IMR-90 (cell line): ENCODE measurements at regions not wholly inside any gene's neighbourhood (a gene's known extent, or its start where the extent isn't known, plus 50 kb on each side); places are given as distances from the start of the nearest gene placed in this dataset.

ENCODE experiments used
- ATAC-seq: fragments of 200-7000 bp; cut with Tn5 transposase; 2 replicates; pipeline ENCODE4 v1.9.1; 2020; ENCODE audit warnings: low read depth, mild to moderate bottlenecking, moderate library complexity
- BruUV-seq: library from RNA; stranded (reverse); fragments of 400-500 nt; replicated peaks from 2 replicates; lab custom pipeline; 2021; lab: Mats Ljungman, UMichigan
- CTCF ChIA-PET: fragments of 300-600 bp; formaldehyde crosslinking; extraction: SDS; loops from one replicate; lab custom pipeline; 2021; ENCODE audit warnings: antibody characterized with exemption; lab: Yijun Ruan, JAX
- POLR2A ChIA-PET: fragments of 300-600 bp; sonication (Branson Sonifier 250); formaldehyde crosslinking; loops from one replicate; lab custom pipeline; 2022; ENCODE audit warnings: antibody characterized with exemption; ENCODE audit not compliant: unreplicated experiment; lab: Charles Lee
- DNase-seq: peaks from one replicate; pipeline ENCODE4 v3.0.0; 2013
- H2AFZ ChIP-seq: replicated peaks from 2 replicates; pipeline ENCODE3; 2013; ENCODE audit warnings: low read length, mild to moderate bottlenecking; ENCODE audit not compliant: poor library complexity
- H2AK5ac ChIP-seq: 2 replicates; pipeline ENCODE4 v1.6.1; 2013; ENCODE audit warnings: low read depth, low read length, inconsistent platforms
- H2AK9ac ChIP-seq: replicated peaks from 2 replicates; pipeline ENCODE3; 2013; ENCODE audit warnings: mild to moderate bottlenecking, low read depth, low read length, moderate library complexity; ENCODE audit not compliant: poor library complexity
- H2BK120ac ChIP-seq: 2 replicates; pipeline ENCODE4 v1.6.1; 2013; ENCODE audit warnings: low read depth, low read length, inconsistent platforms
- H2BK15ac ChIP-seq: 3 replicates; pipeline ENCODE4 v1.6.1; 2013; ENCODE audit warnings: low read depth, low read length, inconsistent platforms
- H2BK20ac ChIP-seq: 2 replicates; pipeline ENCODE4 v1.6.1; 2013; ENCODE audit warnings: low read depth, mild to moderate bottlenecking, inconsistent platforms, low read length, moderate library complexity
- H2BK5ac ChIP-seq: 2 replicates; pipeline ENCODE4 v1.6.1; 2013; ENCODE audit warnings: mild to moderate bottlenecking, low read depth, low read length, inconsistent platforms; ENCODE audit not compliant: poor library complexity, severe bottlenecking
- H3K14ac ChIP-seq: replicated peaks from 2 replicates; pipeline ENCODE4 v1.6.1; 2013; ENCODE audit warnings: low read depth, low read length, inconsistent platforms
- H3K18ac ChIP-seq: 2 replicates; pipeline ENCODE4 v1.6.1; 2013; ENCODE audit warnings: low read depth, low read length, control low read depth
- H3K23ac ChIP-seq: 2 replicates; pipeline ENCODE4 v1.6.1; 2013; ENCODE audit warnings: low read depth, low read length, inconsistent platforms
- H3K27ac ChIP-seq: 2 replicates; pipeline ENCODE4 v1.5.1; 2013; ENCODE audit warnings: mild to moderate bottlenecking, control low read depth, low read length; ENCODE audit not compliant: insufficient read depth
- H3K27me3 ChIP-seq: 2 replicates; pipeline ENCODE4 v1.6.1; 2013; ENCODE audit warnings: low read length; ENCODE audit not compliant: control insufficient read depth, insufficient read depth
- H3K36me3 ChIP-seq: 2 replicates; pipeline ENCODE4 v1.6.1; 2013; ENCODE audit warnings: low read length, mixed read lengths; ENCODE audit not compliant: control insufficient read depth, insufficient read depth
- H3K4ac ChIP-seq: 2 replicates; pipeline ENCODE4 v1.6.1; 2013; ENCODE audit warnings: low read depth, low read length, inconsistent platforms
- H3K4me1 ChIP-seq: 2 replicates; pipeline ENCODE4 v1.6.1; 2013; ENCODE audit warnings: low read length, mixed read lengths; ENCODE audit not compliant: control insufficient read depth, insufficient read depth
- H3K4me2 ChIP-seq: 2 replicates; pipeline ENCODE4 v1.6.1; 2013; ENCODE audit warnings: low read depth, mild to moderate bottlenecking, control low read depth, low read length, moderate library complexity
- H3K4me3 ChIP-seq: 2 replicates; pipeline ENCODE4 v1.5.1; 2013; ENCODE audit warnings: low read depth, mild to moderate bottlenecking, control low read depth, low read length, moderate library complexity; ENCODE audit not compliant: insufficient read depth
- H3K56ac ChIP-seq: 2 replicates; pipeline ENCODE4 v1.6.1; 2013; ENCODE audit warnings: low read length, inconsistent platforms; ENCODE audit not compliant: insufficient read depth; ENCODE audit errors: extremely low read depth
- H3K79me1 ChIP-seq, 2 experiments: 2 replicates each; pipeline ENCODE4 v1.6.1; 2013; ENCODE audit warnings: low read length in 2 of 2, inconsistent platforms in 1 of 2, low read depth in 1 of 2
- H3K9ac ChIP-seq: 2 replicates; pipeline ENCODE4 v1.6.1; 2013; ENCODE audit warnings: low read depth, low read length, control low read depth
- H3K9me1 ChIP-seq: 2 replicates; pipeline ENCODE4 v1.6.1; 2013; ENCODE audit warnings: low read length, inconsistent platforms; ENCODE audit not compliant: insufficient read depth
- H3K9me3 ChIP-seq: 2 replicates; pipeline ENCODE4 v1.6.1; 2013; ENCODE audit warnings: low read length; ENCODE audit not compliant: control insufficient read depth, insufficient read depth
- H4K20me1 ChIP-seq: 2 replicates; pipeline ENCODE4 v1.6.1; 2013; ENCODE audit warnings: low read length, inconsistent platforms; ENCODE audit not compliant: insufficient read depth
- H4K5ac ChIP-seq: 2 replicates; pipeline ENCODE4 v1.6.1; 2013; ENCODE audit warnings: mild to moderate bottlenecking, low read depth, low read length, control low read depth
- H4K8ac ChIP-seq, 2 experiments: 2 replicates each; pipeline ENCODE4 v1.6.1; 2013; ENCODE audit warnings: low read depth in 2 of 2, low read length in 2 of 2, control low read depth in 1 of 2, inconsistent platforms in 1 of 2
- H4K91ac ChIP-seq: 2 replicates; pipeline ENCODE4 v1.6.1; 2013; ENCODE audit warnings: low read depth, low read length, inconsistent platforms; ENCODE audit not compliant: insufficient read depth
- CEBPB ChIP-seq: IDR thresholded peaks from 2 replicates; pipeline ENCODE4 v1.6.1; 2012; ENCODE audit warnings: low read depth, low read length, improper control_type of control experiment
- FOS ChIP-seq: fragments of 150-350 bp; IDR thresholded peaks from 2 replicates; pipeline ENCODE4 v1.6.1; 2016; ENCODE audit warnings: low read depth, low read length
- MAFK ChIP-seq: IDR thresholded peaks from 2 replicates; pipeline ENCODE4 v1.6.1; 2012; ENCODE audit warnings: low read depth, low read length, improper control_type of control experiment
- MAZ ChIP-seq: IDR thresholded peaks from 2 replicates; pipeline ENCODE4 v1.6.1; 2012; ENCODE audit warnings: low read depth, mild to moderate bottlenecking, low read length, improper control_type of control experiment, moderate library complexity, borderline replicate concordance
- NFE2L2 ChIP-seq: fragments of 150-350 bp; IDR thresholded peaks from 2 replicates; pipeline ENCODE4 v1.6.1; 2016; ENCODE audit warnings: low read depth, mild to moderate bottlenecking, low read length
- POLR2A ChIP-seq: IDR thresholded peaks from 2 replicates; pipeline ENCODE4 v1.6.1; 2012; ENCODE audit warnings: mild to moderate bottlenecking, low read depth, low read length
- RCOR1 ChIP-seq: IDR thresholded peaks from 2 replicates; pipeline ENCODE4 v1.6.1; 2012; ENCODE audit warnings: mild to moderate bottlenecking, low read length, improper control_type of control experiment; ENCODE audit not compliant: insufficient replicate concordance
- RFX5 ChIP-seq: IDR thresholded peaks from 2 replicates; pipeline ENCODE4 v1.8.0; 2012; ENCODE audit warnings: low read depth, mild to moderate bottlenecking, low read length, moderate library complexity
- SMC3 ChIP-seq: fragments of 150-350 bp; IDR thresholded peaks from 2 replicates; pipeline ENCODE4 v1.6.1; 2016; ENCODE audit warnings: low read depth, mild to moderate bottlenecking, antibody characterized with exemption, low read length, moderate library complexity
- WGBS, 2 experiments: methylation state at CpG; one replicate each; pipeline versions ENCODE4 v1.1.5 to v1.1.7; 2013; ENCODE audit warnings: missing lambda C conversion rate in 2 of 2; ENCODE audit not compliant: insufficient read length in 1 of 2; ENCODE audit errors: extremely low coverage in 2 of 2; 5-methylcytosine and 5-hydroxymethylcytosine counted together
- dilution Hi-C: fragments of 300-500 bp; cut with HindIII; formaldehyde crosslinking; loops from one replicate; pipeline ENCODE4 v1.14.3; 2018; ENCODE audit warnings: low sequenced_read_pairs; ENCODE audit not compliant: unreplicated experiment
- in situ Hi-C: fragments of 300-500 bp; cut with MboI; formaldehyde crosslinking; loops from 3 replicates; pipeline ENCODE4 v1.14.3; 2019; ENCODE audit warnings: low sequenced_read_pairs, inconsistent platforms, mixed read lengths
- intact Hi-C: fragments of 100-400 bp; cut with micrococcal nuclease; formaldehyde crosslinking; loops from 2 replicates; pipeline ENCODE4 v1.10.0; 2022
- TF ChIP-seq, protein P1 (sequence below): fragments of 150-350 bp; IDR thresholded peaks from 2 replicates; pipeline ENCODE4 v1.6.1; 2017; ENCODE audit warnings: mild to moderate bottlenecking, antibody characterized with exemption, low read length, low read depth
- TF ChIP-seq, protein P2 (sequence below): fragments of 150-350 bp; IDR thresholded peaks from 2 replicates; pipeline ENCODE4 v1.6.1; 2016; ENCODE audit warnings: low read depth, mild to moderate bottlenecking, low read length, moderate library complexity, borderline replicate concordance
- TF ChIP-seq, protein P3 (sequence below): conservative IDR thresholded peaks from 2 replicates; pipeline ENCODE4 v1.5.1; 2012; ENCODE audit warnings: mild to moderate bottlenecking, low read depth, low read length, improper control_type of control experiment

DNA sequence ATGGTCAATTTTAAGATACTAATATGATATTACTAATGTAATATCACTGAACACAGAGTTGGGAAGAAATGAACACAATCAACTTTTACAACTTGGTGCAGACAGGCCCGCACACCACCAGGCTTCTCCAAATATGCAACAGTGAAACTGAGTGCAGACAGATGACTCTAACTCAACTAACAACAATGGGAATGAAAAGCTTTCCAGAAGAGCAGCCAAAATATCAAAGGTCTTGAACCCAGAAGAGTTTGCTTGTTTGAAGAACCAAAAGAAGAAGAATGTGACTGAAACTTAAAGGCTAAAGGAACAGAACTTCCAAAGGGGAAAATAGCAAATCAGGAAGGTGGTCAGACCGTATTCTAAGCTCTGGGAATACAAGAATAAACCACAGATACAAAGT lies 89.8 kb upstream of the COL11A1 start:
- Histone ChIP-seq H3K36me3 (no peaks in the 10 kb centered on the region), H3K18ac (no peak overlapping the region), H2BK20ac (no peak overlapping the region), H3K27ac (no peak overlapping the region), H4K91ac (no peak overlapping the region), H2AK9ac (no peak overlapping the region), H4K8ac (no peak overlapping the region), H2AFZ (no peak overlapping the region), H3K4me2 (no peak overlapping the region), H3K9ac (no peak overlapping the region), H2AK5ac (no peak overlapping the region), H3K4ac (no peak overlapping the region), H2BK120ac (no peak overlapping the region), H4K20me1 (no peaks in the 10 kb centered on the region), H3K56ac (no peak overlapping the region), H3K14ac (no peak overlapping the region), H4K5ac (no peak overlapping the region), H3K4me1 (no peaks in the 10 kb centered on the region), H3K4me3 (no peak overlapping the region), H2BK5ac (peak overlapping the region; percentile 26), H2BK15ac (no peak overlapping the region), H3K9me3 (no peaks in the 10 kb centered on the region), H3K23ac (no peak overlapping the region), H3K27me3 (no peaks in the 10 kb centered on the region), H3K9me1 (no peaks in the 10 kb centered on the region), H3K79me1 (no peaks in the 10 kb centered on the region)
- intact Hi-C loops (no loop called here), dilution Hi-C loops (no loop called here), in situ Hi-C loops (no loop called here)
- no CpG with 5 or more reads among the region's 2 CpGs for WGBS, 2 experiments
- ATAC-seq (no peak), DNase-seq (no peak)
- TF ChIP-seq RFX5 (no peak), MAZ (no peak), SMC3 (no peak), CEBPB (no peak), RCOR1 (no peak), NFE2L2 (no peak), POLR2A (no peak), MAFK (no peak), FOS (no peak)
- TF ChIP-seq, protein P1, sequence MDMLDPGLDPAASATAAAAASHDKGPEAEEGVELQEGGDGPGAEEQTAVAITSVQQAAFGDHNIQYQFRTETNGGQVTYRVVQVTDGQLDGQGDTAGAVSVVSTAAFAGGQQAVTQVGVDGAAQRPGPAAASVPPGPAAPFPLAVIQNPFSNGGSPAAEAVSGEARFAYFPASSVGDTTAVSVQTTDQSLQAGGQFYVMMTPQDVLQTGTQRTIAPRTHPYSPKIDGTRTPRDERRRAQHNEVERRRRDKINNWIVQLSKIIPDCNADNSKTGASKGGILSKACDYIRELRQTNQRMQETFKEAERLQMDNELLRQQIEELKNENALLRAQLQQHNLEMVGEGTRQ, result no peak
- TF ChIP-seq, protein P2, sequence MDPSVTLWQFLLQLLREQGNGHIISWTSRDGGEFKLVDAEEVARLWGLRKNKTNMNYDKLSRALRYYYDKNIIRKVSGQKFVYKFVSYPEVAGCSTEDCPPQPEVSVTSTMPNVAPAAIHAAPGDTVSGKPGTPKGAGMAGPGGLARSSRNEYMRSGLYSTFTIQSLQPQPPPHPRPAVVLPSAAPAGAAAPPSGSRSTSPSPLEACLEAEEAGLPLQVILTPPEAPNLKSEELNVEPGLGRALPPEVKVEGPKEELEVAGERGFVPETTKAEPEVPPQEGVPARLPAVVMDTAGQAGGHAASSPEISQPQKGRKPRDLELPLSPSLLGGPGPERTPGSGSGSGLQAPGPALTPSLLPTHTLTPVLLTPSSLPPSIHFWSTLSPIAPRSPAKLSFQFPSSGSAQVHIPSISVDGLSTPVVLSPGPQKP, result no peak
- TF ChIP-seq, protein P3, sequence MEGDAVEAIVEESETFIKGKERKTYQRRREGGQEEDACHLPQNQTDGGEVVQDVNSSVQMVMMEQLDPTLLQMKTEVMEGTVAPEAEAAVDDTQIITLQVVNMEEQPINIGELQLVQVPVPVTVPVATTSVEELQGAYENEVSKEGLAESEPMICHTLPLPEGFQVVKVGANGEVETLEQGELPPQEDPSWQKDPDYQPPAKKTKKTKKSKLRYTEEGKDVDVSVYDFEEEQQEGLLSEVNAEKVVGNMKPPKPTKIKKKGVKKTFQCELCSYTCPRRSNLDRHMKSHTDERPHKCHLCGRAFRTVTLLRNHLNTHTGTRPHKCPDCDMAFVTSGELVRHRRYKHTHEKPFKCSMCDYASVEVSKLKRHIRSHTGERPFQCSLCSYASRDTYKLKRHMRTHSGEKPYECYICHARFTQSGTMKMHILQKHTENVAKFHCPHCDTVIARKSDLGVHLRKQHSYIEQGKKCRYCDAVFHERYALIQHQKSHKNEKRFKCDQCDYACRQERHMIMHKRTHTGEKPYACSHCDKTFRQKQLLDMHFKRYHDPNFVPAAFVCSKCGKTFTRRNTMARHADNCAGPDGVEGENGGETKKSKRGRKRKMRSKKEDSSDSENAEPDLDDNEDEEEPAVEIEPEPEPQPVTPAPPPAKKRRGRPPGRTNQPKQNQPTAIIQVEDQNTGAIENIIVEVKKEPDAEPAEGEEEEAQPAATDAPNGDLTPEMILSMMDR, result no peak
- ChIA-PET POLR2A (no interaction called here), CTCF (no interaction called here)
- BruUV-seq, result no TSS peak
